ENCODE measurements at regions not wholly inside any gene's neighbourhood (a gene's known extent, or its start where the extent isn't known, plus 50 kb on each side); places are given as distances from the start of the nearest gene placed in this dataset.

DNA sequence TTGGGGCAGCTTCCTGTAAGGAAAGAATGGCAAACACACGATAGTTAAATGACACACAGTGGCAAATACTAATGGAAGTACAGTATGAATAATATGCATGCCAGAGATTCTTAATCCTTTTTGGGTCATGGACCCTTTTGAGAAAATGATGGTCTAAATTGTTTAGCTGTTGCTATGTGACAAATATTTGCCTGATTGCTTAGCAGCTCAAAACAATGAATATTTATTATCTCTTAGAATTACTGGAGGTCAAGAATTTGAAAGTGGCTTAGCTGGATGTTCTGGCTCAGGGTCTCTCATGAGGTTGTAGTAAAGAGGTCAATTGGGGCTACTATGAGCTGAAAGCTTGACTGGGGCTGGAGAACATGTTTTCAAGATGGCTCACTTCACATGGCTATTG is 69.7 kb downstream of the FANCF start:
- Histone ChIP-seq H3K36me3 (no peaks in the 10 kb centered on the region), H3K27ac (no peak overlapping the region), H3K9me3 (no peaks in the 10 kb centered on the region), H3K4me1 (replicated peaks) (no peaks in the 10 kb centered on the region), H3K27me3 (replicated peaks; ENCODE audit: insufficient read depth) (no peaks in the 10 kb centered on the region), H3K4me3 (no peak overlapping the region)
- 83% methylated on average over 1 of the region's 1 CpG for WGBS
- no peak for DNase-seq (ENCODE audit: low spot score)
- intact Hi-C loops (cut with DNase I) = no loop called here
- no peak for TF ChIP-seq POLR2A (IDR thresholded peaks at IDR 0.05)
- TF ChIP-seq, protein P1, sequence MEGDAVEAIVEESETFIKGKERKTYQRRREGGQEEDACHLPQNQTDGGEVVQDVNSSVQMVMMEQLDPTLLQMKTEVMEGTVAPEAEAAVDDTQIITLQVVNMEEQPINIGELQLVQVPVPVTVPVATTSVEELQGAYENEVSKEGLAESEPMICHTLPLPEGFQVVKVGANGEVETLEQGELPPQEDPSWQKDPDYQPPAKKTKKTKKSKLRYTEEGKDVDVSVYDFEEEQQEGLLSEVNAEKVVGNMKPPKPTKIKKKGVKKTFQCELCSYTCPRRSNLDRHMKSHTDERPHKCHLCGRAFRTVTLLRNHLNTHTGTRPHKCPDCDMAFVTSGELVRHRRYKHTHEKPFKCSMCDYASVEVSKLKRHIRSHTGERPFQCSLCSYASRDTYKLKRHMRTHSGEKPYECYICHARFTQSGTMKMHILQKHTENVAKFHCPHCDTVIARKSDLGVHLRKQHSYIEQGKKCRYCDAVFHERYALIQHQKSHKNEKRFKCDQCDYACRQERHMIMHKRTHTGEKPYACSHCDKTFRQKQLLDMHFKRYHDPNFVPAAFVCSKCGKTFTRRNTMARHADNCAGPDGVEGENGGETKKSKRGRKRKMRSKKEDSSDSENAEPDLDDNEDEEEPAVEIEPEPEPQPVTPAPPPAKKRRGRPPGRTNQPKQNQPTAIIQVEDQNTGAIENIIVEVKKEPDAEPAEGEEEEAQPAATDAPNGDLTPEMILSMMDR (IDR thresholded peaks at IDR 0.05) = no peak
- TF ChIP-seq POLR2AphosphoS5 (IDR thresholded peaks at IDR 0.05) = no peak

DNA sequence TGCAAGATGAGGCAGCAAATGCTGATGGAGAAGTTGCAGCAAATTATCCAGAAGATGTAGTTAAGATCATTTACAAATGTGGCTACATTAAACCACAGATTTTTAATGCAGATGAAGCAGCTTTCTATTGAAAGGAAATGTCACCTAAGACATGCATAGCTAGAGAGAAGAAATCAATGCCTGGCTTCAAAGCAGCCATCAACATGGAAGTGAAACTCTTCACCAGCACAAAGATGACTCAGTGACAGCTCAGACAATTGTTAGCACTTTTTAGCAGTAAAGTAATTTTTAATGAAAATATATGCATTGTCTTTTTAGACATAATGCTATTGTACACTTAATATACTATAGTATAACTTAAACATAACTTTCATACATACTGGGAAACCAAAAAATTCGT is 71.4 kb downstream of the FANCF start:
- H3K4me3 ChIP-seq = no peak overlapping the region
- no peaks in the 10 kb centered on the region for H3K27me3 ChIP-seq (replicated peaks; ENCODE audit: insufficient read depth)
- TF ChIP-seq POLR2A (IDR thresholded peaks at IDR 0.05) (no peak), POLR2AphosphoS5 (IDR thresholded peaks at IDR 0.05) (no peak)
- TF ChIP-seq, protein P1 (IDR thresholded peaks at IDR 0.05) = no peak
- DNase-seq (ENCODE audit: low spot score) = no peak
- 64% methylated on average over 1 of the region's 1 CpG for WGBS
- no peaks in the 10 kb centered on the region for H3K9me3 ChIP-seq
- intact Hi-C loops (cut with DNase I) = no loop called here
- no peaks in the 10 kb centered on the region for H3K4me1 ChIP-seq (replicated peaks)
- H3K36me3 ChIP-seq = no peaks in the 10 kb centered on the region
- no peak overlapping the region for H3K27ac ChIP-seq

DNA sequence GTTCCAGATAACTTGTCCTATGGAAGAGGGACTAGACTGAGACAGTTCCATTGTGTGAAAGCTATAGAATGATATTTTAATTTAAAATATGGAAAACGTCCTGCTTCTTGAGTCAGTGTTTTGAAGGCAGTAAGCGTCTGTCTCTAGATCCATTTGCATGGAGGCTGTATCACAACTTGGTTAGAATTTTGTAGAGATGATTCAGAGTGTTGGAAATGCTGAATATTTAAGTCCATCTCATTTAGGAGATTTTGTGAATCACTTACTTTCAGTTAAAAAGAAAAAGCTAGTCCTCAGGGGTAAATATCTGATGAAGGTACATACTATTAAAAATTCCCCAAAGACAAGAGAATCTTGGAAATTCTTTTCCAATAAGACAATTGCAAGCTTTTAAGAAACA is 72.7 kb downstream of the FANCF start:
- H3K4me3 ChIP-seq = no peak overlapping the region
- no peak overlapping the region for H3K27ac ChIP-seq
- TF ChIP-seq, protein P1 (IDR thresholded peaks at IDR 0.05) = no peak
- TF ChIP-seq POLR2A (IDR thresholded peaks at IDR 0.05) = no peak
- no peak for TF ChIP-seq POLR2AphosphoS5 (IDR thresholded peaks at IDR 0.05)
- H3K9me3 ChIP-seq = no peaks in the 10 kb centered on the region
- intact Hi-C loops (cut with DNase I) = no loop called here
- 84% methylated on average over 2 of the region's 2 CpGs for WGBS
- DNase-seq (ENCODE audit: low spot score) = no peak
- H3K27me3 ChIP-seq (replicated peaks; ENCODE audit: insufficient read depth) = no peaks in the 10 kb centered on the region
- no peaks in the 10 kb centered on the region for H3K36me3 ChIP-seq
- no peaks in the 10 kb centered on the region for H3K4me1 ChIP-seq (replicated peaks)

DNA sequence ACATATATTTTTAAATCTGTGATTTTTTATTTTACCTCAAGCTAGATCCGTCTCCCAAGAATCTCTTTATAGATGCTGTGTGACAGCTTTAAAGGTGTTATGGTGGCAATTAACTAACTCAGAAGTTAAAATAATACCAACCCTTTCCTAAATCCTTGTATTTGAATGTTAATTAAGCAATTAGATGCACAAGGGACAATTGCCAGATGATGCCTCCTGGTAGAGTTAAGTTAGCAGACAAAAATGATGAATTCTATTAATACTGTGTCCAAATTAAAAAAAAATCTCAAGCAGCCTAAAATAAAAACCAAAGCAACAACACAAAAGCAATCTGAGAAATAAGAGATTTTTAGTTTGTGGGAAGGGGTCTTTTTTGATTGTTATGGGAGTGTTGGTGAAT is 78.9 kb downstream of the FANCF start:
- H3K36me3 ChIP-seq = no peaks in the 10 kb centered on the region
- TF ChIP-seq, protein P1 (IDR thresholded peaks at IDR 0.05) = no peak
- TF ChIP-seq POLR2AphosphoS5 (IDR thresholded peaks at IDR 0.05) (no peak), POLR2A (IDR thresholded peaks at IDR 0.05) (no peak)

DNA sequence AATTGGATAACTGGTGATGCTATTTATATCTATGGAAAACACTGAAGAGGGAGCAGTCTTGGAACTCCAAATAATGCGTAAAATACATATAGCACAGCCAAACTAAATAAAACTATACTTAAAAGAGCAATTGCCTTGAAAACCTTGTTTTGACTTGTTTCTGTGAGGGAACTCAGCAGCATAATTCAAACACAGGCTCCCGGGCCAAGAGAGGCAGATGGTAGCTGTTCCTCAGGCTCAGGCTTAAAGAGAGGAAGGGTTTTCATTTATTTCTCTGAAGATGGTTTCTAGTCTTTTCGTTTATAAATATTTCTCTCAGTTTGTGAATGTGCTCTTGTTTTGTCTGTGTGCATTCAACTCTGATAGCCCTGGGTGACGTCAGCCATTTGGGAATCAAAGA is 82.4 kb downstream of the FANCF start:
- H3K36me3 ChIP-seq = no peaks in the 10 kb centered on the region
- no peak overlapping the region for H3K4me3 ChIP-seq
- intact Hi-C loops (cut with DNase I) = loop anchor here (5.0 to 10.0 kb wide), 2 partner anchors 221 to 242 kb away; no protein-coding TSS in a partner anchor
- no peaks in the 10 kb centered on the region for H3K4me1 ChIP-seq (replicated peaks)
- WGBS = 54% methylated on average over 4 of the region's 4 CpGs
- DNase-seq (ENCODE audit: low spot score) = no peak
- no peaks in the 10 kb centered on the region for H3K9me3 ChIP-seq
- no peaks in the 10 kb centered on the region for H3K27me3 ChIP-seq (replicated peaks; ENCODE audit: insufficient read depth)
- TF ChIP-seq, protein P1 (IDR thresholded peaks at IDR 0.05) = no peak
- TF ChIP-seq POLR2AphosphoS5 (IDR thresholded peaks at IDR 0.05) = no peak
- no peak for TF ChIP-seq POLR2A (IDR thresholded peaks at IDR 0.05)
- no peak overlapping the region for H3K27ac ChIP-seq

More for the DNA sequence above, 78.9 kb downstream of the FANCF start:
- no peak for DNase-seq (ENCODE audit: low spot score)
- Histone ChIP-seq H3K27ac (no peak overlapping the region), H3K27me3 (replicated peaks; ENCODE audit: insufficient read depth) (no peaks in the 10 kb centered on the region), H3K9me3 (no peaks in the 10 kb centered on the region), H3K4me1 (replicated peaks) (no peaks in the 10 kb centered on the region), H3K4me3 (no peak overlapping the region)
- 56% methylated on average over 1 of the region's 1 CpG for WGBS
- intact Hi-C loops (cut with DNase I) = loop anchor here (10.0 kb wide), 1 partner anchor 238 kb away; no protein-coding TSS in a partner anchor
